GM18858 (cell line): ENCODE measurements at regions not wholly inside any gene's neighbourhood (a gene's known extent, or its start where the extent isn't known, plus 50 kb on each side); places are given as distances from the start of the nearest gene placed in this dataset.

Source experiments
- ATAC-seq: cut with Tn5 transposase; IDR thresholded peaks from one replicate; pipeline ENCODE4 v1.9.1; 2021; ENCODE audit not compliant: unreplicated experiment

GRCh38 chr10:107717046-107717445 is 552.5 kb upstream of the SORCS1 start:
- ATAC-seq: no peak

GRCh38 chr10:107715565-107715964 is 551.1 kb upstream of the SORCS1 start:
- ATAC-seq: no peak

- no peak for ATAC-seq
Measured at GRCh38 chr10:107708981-107709380, 544.5 kb upstream of the SORCS1 start.

- no peak for ATAC-seq
Measured at GRCh38 chr10:107706096-107706725, 541.7 kb upstream of the SORCS1 start.

DNA sequence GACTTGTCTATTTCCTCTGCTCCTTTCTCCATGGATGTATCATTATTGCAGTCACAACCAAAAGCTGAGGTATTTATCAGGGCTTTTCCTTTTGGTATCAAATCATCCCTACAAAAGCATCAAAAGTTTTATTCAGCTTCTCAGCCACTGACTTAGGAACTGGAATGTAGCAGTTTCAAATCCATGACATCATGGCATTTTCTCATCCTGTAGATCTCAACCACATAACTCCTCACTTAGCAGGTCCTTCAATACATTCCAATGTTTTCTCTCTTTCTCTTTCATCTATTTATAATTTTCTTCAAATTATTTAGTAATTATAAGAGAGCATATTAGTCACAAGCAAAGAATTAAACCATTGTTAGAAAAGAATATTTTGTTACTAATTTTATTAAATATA is 537.4 kb upstream of the SORCS1 start:
- no peak for ATAC-seq

- peak; percentile 70 for ATAC-seq
Measured at GRCh38 chr10:107692072-107692471, 527.6 kb upstream of the SORCS1 start.

GRCh38 chr10:107689323-107689722 is 524.8 kb upstream of the SORCS1 start:
- ATAC-seq: peak; percentile 48

DNA sequence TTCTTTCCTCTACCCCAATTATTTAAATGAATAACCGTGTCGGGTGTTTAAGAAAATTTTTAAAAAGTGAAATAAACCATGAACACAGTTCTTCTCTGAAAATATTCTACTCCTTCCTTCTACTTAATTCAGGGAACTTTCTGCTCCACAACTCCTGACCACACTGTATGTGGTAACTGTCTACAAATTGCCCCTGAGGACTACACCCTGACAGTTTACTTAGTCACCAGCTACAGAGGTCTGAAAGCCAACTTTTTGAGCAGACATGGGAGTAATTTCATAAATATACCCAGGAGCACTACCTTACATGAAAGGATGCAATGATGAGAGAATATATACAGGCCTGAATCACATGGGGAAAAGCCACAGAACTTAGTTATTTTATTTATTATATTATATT is 523.2 kb upstream of the SORCS1 start:
- ATAC-seq: no peak

DNA sequence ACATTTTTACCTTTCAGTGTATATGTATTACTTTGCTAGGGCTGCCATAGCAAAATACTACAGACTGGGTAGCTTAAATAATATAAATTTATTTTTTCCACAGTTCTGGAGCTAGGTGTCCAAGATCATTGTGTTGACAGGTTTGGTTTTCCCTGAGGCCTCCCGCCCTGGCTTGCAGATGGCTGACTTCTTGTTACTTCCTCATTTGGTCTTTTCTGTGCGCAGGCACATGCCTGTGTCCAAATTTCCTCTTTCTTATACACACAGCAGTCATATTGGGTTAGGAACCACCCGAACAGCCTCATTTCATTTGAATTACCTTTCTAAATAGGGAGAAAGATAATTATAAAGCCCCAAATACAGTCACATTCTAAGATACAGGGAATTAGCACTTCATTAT is 521.6 kb upstream of the SORCS1 start:
- ATAC-seq: peak; percentile 57

GRCh38 chr10:107671960-107672359 is 507.5 kb upstream of the SORCS1 start:
- no peak for ATAC-seq

GRCh38 chr10:107666214-107666613 is 501.7 kb upstream of the SORCS1 start:
- no peak for ATAC-seq

DNA sequence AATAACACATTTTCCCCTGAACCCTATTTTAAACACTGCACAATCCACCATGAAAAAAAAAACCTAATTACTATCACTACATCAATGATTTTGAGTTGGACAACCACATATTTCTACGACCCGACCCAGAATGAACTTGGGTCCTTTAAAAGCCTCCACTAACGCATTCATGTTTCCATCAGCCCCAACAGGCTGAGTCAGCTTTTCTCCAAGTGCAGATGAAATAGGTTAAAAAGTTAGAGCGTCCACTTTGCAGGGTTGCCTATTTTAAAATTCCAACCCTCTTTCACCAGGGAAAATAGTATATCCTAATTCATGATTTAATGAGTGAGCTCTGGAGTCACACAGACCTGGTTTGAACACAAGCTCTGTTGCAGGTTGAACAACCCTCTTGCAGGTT is 501.0 kb upstream of the SORCS1 start:
- no peak for ATAC-seq

GRCh38 chr10:107657851-107658250 is 493.3 kb upstream of the SORCS1 start:
- no peak for ATAC-seq

DNA sequence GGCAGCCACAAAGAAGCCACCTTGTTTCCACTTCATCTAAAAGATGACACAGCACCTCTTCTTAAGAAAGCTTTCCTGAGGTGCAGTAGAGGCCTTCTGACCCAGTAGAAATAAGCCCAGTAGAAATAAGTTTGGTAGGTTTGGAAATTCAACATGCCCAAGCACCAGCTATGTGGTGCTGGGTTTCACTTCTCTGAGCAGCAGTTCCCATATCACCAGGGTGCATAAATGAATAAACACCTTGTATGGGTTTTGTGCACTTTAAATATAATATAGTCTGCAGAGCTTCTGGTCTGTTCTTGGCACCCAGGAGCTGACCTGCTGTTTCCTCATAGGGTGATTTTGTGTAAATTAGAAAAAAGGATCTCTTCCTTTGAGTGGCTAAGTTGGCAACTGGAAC is 492.4 kb upstream of the SORCS1 start:
- ATAC-seq: no peak

DNA sequence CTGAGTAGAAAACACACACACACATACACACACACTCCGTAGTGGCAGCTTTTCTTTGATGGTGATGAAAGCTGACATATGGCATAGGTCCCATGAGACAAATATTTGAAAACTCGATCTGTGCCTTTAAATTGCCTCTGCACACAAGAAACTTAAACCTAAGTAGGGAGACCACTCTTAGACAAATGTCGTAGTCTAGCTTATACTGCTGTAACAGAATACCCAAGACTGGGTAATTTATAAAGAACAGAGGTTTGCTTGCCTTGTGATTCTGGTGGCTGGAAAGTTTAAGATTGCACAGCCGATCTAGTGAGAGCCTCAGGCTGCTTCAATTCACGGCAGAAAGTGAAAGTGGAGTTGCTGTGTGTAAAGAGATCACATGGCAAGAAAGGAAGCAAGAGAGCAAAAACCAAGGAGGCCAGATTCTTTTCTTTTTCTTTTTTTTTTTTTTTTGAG is 489.4 kb upstream of the SORCS1 start:
- ATAC-seq: peak; percentile 86

DNA sequence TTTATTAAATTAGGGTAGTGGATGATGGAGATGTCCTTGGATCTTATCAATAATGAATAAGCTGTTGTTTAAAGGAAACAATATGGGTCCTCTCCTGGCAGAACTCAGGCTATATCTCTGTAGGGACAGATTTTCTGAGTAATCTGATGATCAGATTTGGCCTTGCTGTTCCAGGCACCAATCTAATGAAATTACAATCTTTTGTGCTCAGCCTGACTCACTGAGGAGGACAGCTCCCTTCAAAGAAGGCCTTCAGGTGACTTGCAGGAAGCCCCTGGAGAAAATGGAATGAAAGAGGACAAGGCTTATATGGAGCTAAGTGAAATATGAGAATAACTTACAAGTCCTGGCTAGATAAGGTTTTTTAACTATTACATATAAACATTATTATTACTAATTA is 486.4 kb upstream of the SORCS1 start:
- no peak for ATAC-seq

- no peak for ATAC-seq
Measured at GRCh38 chr10:107649249-107649648, 484.7 kb upstream of the SORCS1 start.

- peak; percentile 61 for ATAC-seq
Measured at GRCh38 chr10:107647462-107647861, 483.0 kb upstream of the SORCS1 start.

GRCh38 chr10:107631876-107632275 is 467.4 kb upstream of the SORCS1 start:
- ATAC-seq: no peak

DNA sequence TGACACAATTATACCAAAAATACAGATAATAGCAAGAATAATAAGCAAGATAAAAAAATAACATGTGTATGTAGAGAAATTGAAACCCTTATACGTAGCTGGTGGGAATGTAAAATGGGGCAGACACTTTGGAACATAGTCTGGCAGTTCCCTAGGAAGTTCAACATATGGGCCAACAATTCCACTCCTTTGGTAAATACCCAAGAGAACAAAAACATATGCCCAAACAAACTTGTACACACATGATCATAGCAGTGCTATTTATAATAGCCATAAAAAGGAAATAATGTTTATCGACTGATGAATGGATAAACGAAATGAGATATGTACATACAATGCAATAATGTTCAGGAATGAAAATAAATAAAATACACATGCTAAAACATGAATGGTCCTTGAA is 462.4 kb upstream of the SORCS1 start:
- no peak for ATAC-seq

DNA sequence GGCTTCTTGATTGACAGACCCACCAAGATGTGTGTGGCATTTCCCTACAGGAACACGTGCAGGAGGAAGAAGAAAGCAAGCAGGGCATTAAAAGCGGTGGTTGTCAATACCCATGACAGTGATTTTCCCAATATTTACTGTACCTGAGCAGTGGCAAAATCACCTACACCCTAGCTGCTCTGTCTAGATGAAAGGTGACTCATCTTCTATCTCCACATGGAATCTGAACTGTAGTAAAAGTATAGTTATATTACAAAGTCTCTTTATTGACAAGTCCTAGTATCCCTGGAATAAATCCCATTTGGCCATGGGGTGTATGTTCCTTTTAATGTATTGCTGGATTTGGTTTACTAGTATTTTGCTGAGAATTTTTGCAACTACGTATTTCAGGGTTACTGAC is 458.8 kb upstream of the SORCS1 start:
- no peak for ATAC-seq

DNA sequence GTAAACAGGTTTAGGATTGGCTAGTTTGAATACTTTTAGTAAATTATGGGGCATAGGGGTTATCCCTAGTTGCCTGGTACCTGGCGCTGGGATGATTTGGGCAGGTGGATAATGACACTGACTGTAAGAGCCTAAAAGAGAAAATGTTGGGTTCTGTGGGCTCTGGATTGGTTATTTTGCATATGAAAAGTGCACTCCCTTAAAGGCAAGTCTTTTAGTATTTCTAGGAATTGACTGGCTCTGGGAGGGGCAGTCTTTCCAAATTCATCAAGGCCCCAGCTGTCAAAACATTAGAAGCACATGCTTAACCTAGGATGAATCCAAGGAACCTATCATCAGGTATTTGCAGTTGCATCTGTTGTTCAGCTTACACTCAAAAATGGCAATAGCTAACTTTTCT is 454.6 kb upstream of the SORCS1 start:
- no peak for ATAC-seq

DNA sequence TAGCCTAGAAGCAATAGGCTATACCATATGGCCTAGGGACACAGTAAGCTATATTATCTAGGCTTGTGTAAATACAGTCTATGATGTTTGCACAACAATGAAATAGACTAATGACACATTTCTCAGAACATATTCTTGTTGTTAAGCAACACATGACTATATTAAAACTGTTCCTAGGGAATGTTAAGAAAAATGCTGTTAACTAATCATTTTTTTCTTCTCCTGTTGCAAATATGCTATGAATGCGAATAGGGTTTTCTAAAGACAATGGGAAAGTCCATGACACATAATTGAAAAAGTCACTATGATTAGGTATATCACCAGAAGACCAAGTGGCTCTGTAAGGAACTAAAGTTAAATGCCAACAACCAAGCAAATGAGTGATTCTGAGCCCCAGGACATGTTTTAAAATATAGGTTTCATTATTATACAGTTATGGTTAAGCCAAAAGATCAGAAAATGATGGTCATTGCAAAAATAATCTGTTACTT is 454.0 kb upstream of the SORCS1 start:
- no peak for ATAC-seq
